Endothelial cell (in vitro differentiated cells): ENCODE measurements at regions not wholly inside any gene's neighbourhood (a gene's known extent, or its start where the extent isn't known, plus 50 kb on each side); places are given as distances from the start of the nearest gene placed in this dataset.

ENCODE experiments used
- DNase-seq: peaks from one replicate; pipeline ENCODE4 v3.0.0; 2021; ENCODE audit warnings: low spot score
- H3K27ac Mint-ChIP-seq: one replicate; pipeline ENCODE4 v1.8.0; 2021; ENCODE audit warnings: mixed read lengths, inconsistent platforms; ENCODE audit not compliant: unreplicated experiment
- H3K27me3 Mint-ChIP-seq: one replicate; pipeline ENCODE4 v1.8.0; 2021; ENCODE audit warnings: mild to moderate bottlenecking, moderate library complexity, mixed read lengths, inconsistent platforms; ENCODE audit not compliant: unreplicated experiment
- H3K36me3 Mint-ChIP-seq: one replicate; pipeline ENCODE4 v1.8.0; 2021; ENCODE audit warnings: mild to moderate bottlenecking, low read depth, mixed read lengths, inconsistent platforms; ENCODE audit not compliant: unreplicated experiment
- H3K4me1 Mint-ChIP-seq: one replicate; pipeline ENCODE4 v1.8.0; 2021; ENCODE audit warnings: mild to moderate bottlenecking, mixed read lengths, inconsistent platforms; ENCODE audit not compliant: unreplicated experiment
- H3K4me3 Mint-ChIP-seq: one replicate; pipeline ENCODE4 v1.8.0; 2021; ENCODE audit warnings: mild to moderate bottlenecking, mixed read lengths, inconsistent platforms; ENCODE audit not compliant: unreplicated experiment
- H3K9me3 Mint-ChIP-seq: one replicate; pipeline ENCODE4 v1.8.0; 2021; ENCODE audit warnings: mixed read lengths, inconsistent platforms; ENCODE audit not compliant: unreplicated experiment
- TF ChIP-seq, protein P1 (sequence below): fragments of 200-600 bp; sonication (generic); IDR thresholded peaks from one replicate; pipeline ENCODE4 v1.5.0; 2021; ENCODE audit warnings: antibody characterized with exemption; ENCODE audit not compliant: unreplicated experiment

- no peaks in the 10 kb centered on the region for H3K9me3 Mint-ChIP-seq
- no peaks in the 10 kb centered on the region for H3K36me3 Mint-ChIP-seq
- H3K4me3 Mint-ChIP-seq = no peak overlapping the region
- H3K27me3 Mint-ChIP-seq = peaks cover 3% of the 10 kb centered on the region
- DNase-seq = no peak
- TF ChIP-seq, protein P1, sequence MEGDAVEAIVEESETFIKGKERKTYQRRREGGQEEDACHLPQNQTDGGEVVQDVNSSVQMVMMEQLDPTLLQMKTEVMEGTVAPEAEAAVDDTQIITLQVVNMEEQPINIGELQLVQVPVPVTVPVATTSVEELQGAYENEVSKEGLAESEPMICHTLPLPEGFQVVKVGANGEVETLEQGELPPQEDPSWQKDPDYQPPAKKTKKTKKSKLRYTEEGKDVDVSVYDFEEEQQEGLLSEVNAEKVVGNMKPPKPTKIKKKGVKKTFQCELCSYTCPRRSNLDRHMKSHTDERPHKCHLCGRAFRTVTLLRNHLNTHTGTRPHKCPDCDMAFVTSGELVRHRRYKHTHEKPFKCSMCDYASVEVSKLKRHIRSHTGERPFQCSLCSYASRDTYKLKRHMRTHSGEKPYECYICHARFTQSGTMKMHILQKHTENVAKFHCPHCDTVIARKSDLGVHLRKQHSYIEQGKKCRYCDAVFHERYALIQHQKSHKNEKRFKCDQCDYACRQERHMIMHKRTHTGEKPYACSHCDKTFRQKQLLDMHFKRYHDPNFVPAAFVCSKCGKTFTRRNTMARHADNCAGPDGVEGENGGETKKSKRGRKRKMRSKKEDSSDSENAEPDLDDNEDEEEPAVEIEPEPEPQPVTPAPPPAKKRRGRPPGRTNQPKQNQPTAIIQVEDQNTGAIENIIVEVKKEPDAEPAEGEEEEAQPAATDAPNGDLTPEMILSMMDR = no peak
- H3K27ac Mint-ChIP-seq = no peak overlapping the region
- no peaks in the 10 kb centered on the region for H3K4me1 Mint-ChIP-seq
These were observed 886.8 kb downstream of the KCNT2 start for GRCh38 chr1:195721210-195721971.

GRCh38 chr1:195717651-195718050, 890.6 kb downstream of the KCNT2 start:
- Mint-ChIP-seq H3K36me3 (no peaks in the 10 kb centered on the region), H3K9me3 (no peaks in the 10 kb centered on the region), H3K27ac (no peak overlapping the region), H3K4me1 (no peaks in the 10 kb centered on the region), H3K27me3 (peaks cover 3% of the 10 kb centered on the region), H3K4me3 (no peak overlapping the region)
- TF ChIP-seq, protein P1 = no peak
- no peak for DNase-seq

GRCh38 chr1:195715652-195716051, 892.6 kb downstream of the KCNT2 start:
- Mint-ChIP-seq H3K36me3 (no peaks in the 10 kb centered on the region), H3K27me3 (no peaks in the 10 kb centered on the region), H3K27ac (no peak overlapping the region), H3K4me3 (no peak overlapping the region), H3K4me1 (no peaks in the 10 kb centered on the region), H3K9me3 (no peaks in the 10 kb centered on the region)
- TF ChIP-seq, protein P1 = no peak
- no peak for DNase-seq

DNA sequence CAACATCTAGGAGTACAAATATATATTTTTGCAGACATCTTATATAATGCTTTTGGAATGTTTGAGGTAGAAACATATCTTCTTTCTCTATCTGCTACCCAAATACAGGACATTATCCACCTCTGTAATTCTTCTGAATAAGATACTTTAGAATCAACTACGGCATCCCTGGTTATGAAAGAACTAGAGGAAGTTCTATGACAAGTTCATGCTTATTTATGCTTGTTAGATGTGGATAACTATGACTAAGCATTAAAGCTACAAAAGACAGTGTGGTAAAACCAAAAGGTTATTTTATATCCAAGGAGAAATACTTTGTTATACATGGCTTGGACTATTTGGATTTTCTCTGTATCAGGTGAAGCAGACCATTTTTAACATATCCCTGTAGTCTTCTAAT, 894.0 kb downstream of the KCNT2 start:
- Mint-ChIP-seq H3K9me3 (no peaks in the 10 kb centered on the region), H3K27ac (no peak overlapping the region), H3K4me1 (no peaks in the 10 kb centered on the region), H3K36me3 (no peaks in the 10 kb centered on the region), H3K4me3 (no peak overlapping the region), H3K27me3 (no peaks in the 10 kb centered on the region)
- DNase-seq = no peak
- TF ChIP-seq, protein P1 = no peak

DNA sequence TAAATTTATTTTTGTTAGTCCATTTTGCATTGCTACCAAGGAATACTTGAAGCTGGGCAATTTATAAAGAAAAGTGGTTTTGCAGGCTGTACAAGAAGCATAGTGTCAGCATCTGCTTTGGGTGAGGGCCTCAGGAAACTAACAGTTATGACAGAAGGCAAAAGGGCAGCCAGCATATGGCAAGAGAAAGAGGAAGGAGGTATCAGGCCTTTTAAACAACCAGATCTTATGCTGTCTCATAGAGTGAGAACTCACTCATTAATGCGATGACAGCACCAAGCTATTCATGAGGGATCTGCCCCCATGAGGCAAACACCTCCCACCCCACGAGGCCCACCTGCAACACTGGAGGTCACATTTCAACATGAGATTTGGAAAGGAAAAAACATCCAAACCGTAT, 898.4 kb downstream of the KCNT2 start:
- Mint-ChIP-seq H3K27me3 (peaks cover 2% of the 10 kb centered on the region), H3K4me3 (no peak overlapping the region), H3K9me3 (no peaks in the 10 kb centered on the region), H3K36me3 (no peaks in the 10 kb centered on the region), H3K27ac (no peak overlapping the region), H3K4me1 (no peaks in the 10 kb centered on the region)
- no peak for DNase-seq
- TF ChIP-seq, protein P1 = no peak
